ENCODE measurements at regions not wholly inside any gene's neighbourhood (a gene's known extent, or its start where the extent isn't known, plus 50 kb on each side); places are given as distances from the start of the nearest gene placed in this dataset.

DNA sequence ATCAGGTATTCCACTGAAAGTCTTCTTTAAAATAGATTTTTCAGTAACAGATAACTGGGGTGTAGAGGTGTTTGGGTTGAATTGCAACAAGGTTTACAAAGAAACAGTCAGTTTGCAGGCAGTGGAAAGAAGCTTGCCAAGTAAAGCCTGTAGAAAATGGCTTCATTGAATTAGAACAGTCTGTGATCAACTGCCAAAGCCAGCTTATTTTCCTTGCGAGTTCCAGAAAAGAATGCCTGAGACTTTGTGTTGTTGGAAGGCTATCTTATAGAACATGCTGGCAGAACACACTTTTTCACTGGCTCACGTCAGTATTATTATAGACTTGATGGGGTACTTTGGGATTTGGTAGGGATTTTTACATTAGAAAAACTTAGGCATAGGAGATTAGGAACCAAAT is 601.0 kb downstream of the XIRP2 start:
- Histone ChIP-seq H3K79me2 (ENCODE audit: control insufficient read depth, insufficient read depth, low read length) (no peaks in the 10 kb centered on the region), H3K4me1 (ENCODE audit: control insufficient read depth in 2 of 2, insufficient read depth in 2 of 2, low read length in 2 of 2) (no peaks in the 10 kb centered on the region), H3K27ac (ENCODE audit: low read length in 2 of 2) (no peak overlapping the region), H4K20me1 (ENCODE audit: control insufficient read depth, insufficient read depth, low read length, poor library complexity, severe bottlenecking) (no peaks in the 10 kb centered on the region), H3K4me2 (replicated peaks; ENCODE audit: low read depth, low read length, poor library complexity, severe bottlenecking) (no peak overlapping the region), H3K36me3 (replicated peaks in 1 of 2; ENCODE audit: control extremely low read depth in 1 of 2, control insufficient read depth in 1 of 2, extremely low read depth in 1 of 2, insufficient read depth in 2 of 2, low read length in 1 of 2) (no peaks in the 10 kb centered on the region), H2AFZ (ENCODE audit: insufficient read depth, low read depth, low read length, poor library complexity, severe bottlenecking) (no peak overlapping the region), H3K9ac (ENCODE audit: low read length) (no peak overlapping the region), H3K9me3 (ENCODE audit: control extremely low read depth in 1 of 3, control insufficient read depth in 2 of 3, insufficient read depth in 1 of 3, low read length in 2 of 3) (no peaks in the 10 kb centered on the region), H3K27me3 (replicated peaks in 1 of 4; ENCODE audit: control extremely low read depth in 1 of 4, control insufficient read depth in 3 of 4, insufficient read depth in 4 of 4, low read length in 3 of 4) (no peaks in the 10 kb centered on the region), H3K4me3 (ENCODE audit: control extremely low read depth in 1 of 5, extremely low read depth in 1 of 5, insufficient read depth in 1 of 5, low read depth in 2 of 5, low read length in 4 of 5) (no peak overlapping the region)
- POLR2A ChIA-PET: no interaction called here
- ATAC-seq (ENCODE audit: low read depth) (no peak), DNase-seq (no peak)
- no peaks in the 10 kb centered on the region for H3K4me1 Mint-ChIP-seq
- H3K27ac Mint-ChIP-seq: no peak overlapping the region
- no peaks in the 10 kb centered on the region for H3K9me3 Mint-ChIP-seq (ENCODE audit: insufficient read depth)
- intact Hi-C loops (cut with micrococcal nuclease): no loop called here
- H3K4me3 Mint-ChIP-seq: no peak overlapping the region
- CTCF ChIA-PET: no interaction called here
- no peaks in the 10 kb centered on the region for H3K27me3 Mint-ChIP-seq
- TF ChIP-seq CTCF (IDR thresholded peaks at IDR 0.05): no peak
- no peak for TF ChIP-seq EZH2 (IDR thresholded peaks at IDR 0.05; ENCODE audit: borderline replicate concordance, insufficient read depth, low read depth, low read length, poor library complexity, severe bottlenecking)
- WGBS (ENCODE audit: insufficient coverage): 100% methylated on average over 1 of the region's 2 CpGs

DNA sequence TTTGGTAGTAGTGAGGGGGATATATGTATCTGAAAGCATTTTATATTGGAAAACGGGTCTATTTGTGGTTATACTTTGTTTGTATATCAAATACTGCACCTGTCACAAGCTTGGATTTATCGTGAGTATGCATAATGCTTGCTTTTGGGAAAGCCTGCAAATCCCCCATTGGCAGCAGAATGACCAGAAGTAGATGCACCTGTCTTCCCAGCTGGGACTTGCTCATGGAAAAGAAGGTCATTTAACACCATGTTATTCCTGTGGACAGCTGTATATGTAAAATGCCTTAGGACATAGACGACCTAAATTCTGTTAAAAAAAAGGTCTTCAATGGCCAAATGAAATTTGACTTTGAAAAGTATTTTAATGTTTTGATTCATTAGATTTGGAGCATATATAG is 599.4 kb downstream of the XIRP2 start:
- Mint-ChIP-seq H3K27me3 (no peaks in the 10 kb centered on the region), H3K4me1 (no peaks in the 10 kb centered on the region), H3K9me3 (ENCODE audit: insufficient read depth) (no peaks in the 10 kb centered on the region), H3K27ac (no peak overlapping the region), H3K4me3 (no peak overlapping the region)
- TF ChIP-seq EZH2 (IDR thresholded peaks at IDR 0.05; ENCODE audit: borderline replicate concordance, insufficient read depth, low read depth, low read length, poor library complexity, severe bottlenecking): no peak
- TF ChIP-seq CTCF (IDR thresholded peaks at IDR 0.05): no peak
- Histone ChIP-seq H3K36me3 (replicated peaks in 1 of 2; ENCODE audit: control extremely low read depth in 1 of 2, control insufficient read depth in 1 of 2, extremely low read depth in 1 of 2, insufficient read depth in 2 of 2, low read length in 1 of 2) (no peaks in the 10 kb centered on the region), H2AFZ (ENCODE audit: insufficient read depth, low read depth, low read length, poor library complexity, severe bottlenecking) (no peak overlapping the region), H3K27me3 (replicated peaks in 1 of 4; ENCODE audit: control extremely low read depth in 1 of 4, control insufficient read depth in 3 of 4, insufficient read depth in 4 of 4, low read length in 3 of 4) (no peaks in the 10 kb centered on the region), H3K27ac (ENCODE audit: low read length in 2 of 2) (no peak overlapping the region), H4K20me1 (ENCODE audit: control insufficient read depth, insufficient read depth, low read length, poor library complexity, severe bottlenecking) (no peaks in the 10 kb centered on the region), H3K4me1 (ENCODE audit: control insufficient read depth in 2 of 2, insufficient read depth in 2 of 2, low read length in 2 of 2) (no peaks in the 10 kb centered on the region), H3K4me3 (ENCODE audit: control extremely low read depth in 1 of 5, extremely low read depth in 1 of 5, insufficient read depth in 1 of 5, low read depth in 2 of 5, low read length in 4 of 5) (no peak overlapping the region), H3K9me3 (ENCODE audit: control extremely low read depth in 1 of 3, control insufficient read depth in 2 of 3, insufficient read depth in 1 of 3, low read length in 2 of 3) (no peaks in the 10 kb centered on the region), H3K9ac (ENCODE audit: low read length) (no peak overlapping the region), H3K4me2 (replicated peaks; ENCODE audit: low read depth, low read length, poor library complexity, severe bottlenecking) (no peak overlapping the region), H3K79me2 (ENCODE audit: control insufficient read depth, insufficient read depth, low read length) (no peaks in the 10 kb centered on the region)
- CTCF ChIA-PET: no interaction called here
- intact Hi-C loops (cut with micrococcal nuclease): no loop called here
- POLR2A ChIA-PET: no interaction called here
- ATAC-seq (ENCODE audit: low read depth): no peak
- WGBS (ENCODE audit: insufficient coverage): 100% methylated on average over 1 of the region's 3 CpGs
- DNase-seq: no peak
